ENCODE measurements at regions not wholly inside any gene's neighbourhood (a gene's known extent, or its start where the extent isn't known, plus 50 kb on each side); places are given as distances from the start of the nearest gene placed in this dataset.

GRCh38 chr15:53166684-53167201 lies 376.6 kb upstream of the ONECUT1 start:
- no peaks in the 10 kb centered on the region for H3K36me3 Mint-ChIP-seq (ENCODE audit: unreplicated experiment)
- TF ChIP-seq CTCF (IDR thresholded peaks at IDR 0.05; ENCODE audit: partially characterized antibody, unreplicated experiment) = no peak
- no peaks in the 10 kb centered on the region for H3K9me3 Mint-ChIP-seq (ENCODE audit: unreplicated experiment)
- DNase-seq = no peak
- H3K27ac Mint-ChIP-seq (ENCODE audit: unreplicated experiment) = no peak overlapping the region
- H3K27me3 Mint-ChIP-seq (ENCODE audit: unreplicated experiment) = no peaks in the 10 kb centered on the region
- no peak overlapping the region for H3K4me3 Mint-ChIP-seq (ENCODE audit: unreplicated experiment)
- H3K4me1 Mint-ChIP-seq (ENCODE audit: low read depth, unreplicated experiment) = peaks cover 8% of the 10 kb centered on the region

GRCh38 chr15:53165988-53166683 lies 376.0 kb upstream of the ONECUT1 start:
- TF ChIP-seq CTCF (IDR thresholded peaks at IDR 0.05; ENCODE audit: partially characterized antibody, unreplicated experiment) = no peak
- H3K27me3 Mint-ChIP-seq (ENCODE audit: unreplicated experiment) = no peaks in the 10 kb centered on the region
- H3K4me3 Mint-ChIP-seq (ENCODE audit: unreplicated experiment) = no peak overlapping the region
- H3K4me1 Mint-ChIP-seq (ENCODE audit: low read depth, unreplicated experiment) = peaks cover 8% of the 10 kb centered on the region
- H3K9me3 Mint-ChIP-seq (ENCODE audit: unreplicated experiment) = no peaks in the 10 kb centered on the region
- H3K36me3 Mint-ChIP-seq (ENCODE audit: unreplicated experiment) = no peaks in the 10 kb centered on the region
- DNase-seq = no peak
- H3K27ac Mint-ChIP-seq (ENCODE audit: unreplicated experiment) = no peak overlapping the region

- no peak for DNase-seq
- Mint-ChIP-seq H3K4me3 (ENCODE audit: unreplicated experiment) (no peak overlapping the region), H3K27ac (ENCODE audit: unreplicated experiment) (no peak overlapping the region), H3K9me3 (ENCODE audit: unreplicated experiment) (no peaks in the 10 kb centered on the region), H3K36me3 (ENCODE audit: unreplicated experiment) (no peaks in the 10 kb centered on the region), H3K27me3 (ENCODE audit: unreplicated experiment) (no peaks in the 10 kb centered on the region), H3K4me1 (ENCODE audit: low read depth, unreplicated experiment) (peaks cover 4% of the 10 kb centered on the region)
- TF ChIP-seq CTCF (IDR thresholded peaks at IDR 0.05; ENCODE audit: partially characterized antibody, unreplicated experiment) = no peak
Measured at GRCh38 chr15:53160092-53160704, 370.1 kb upstream of the ONECUT1 start.

GRCh38 chr15:53159458-53159857 lies 369.3 kb upstream of the ONECUT1 start:
- no peak overlapping the region for H3K27ac Mint-ChIP-seq (ENCODE audit: unreplicated experiment)

More at GRCh38 chr15:53159458-53159857, 369.3 kb upstream of the ONECUT1 start:
- Mint-ChIP-seq H3K27me3 (ENCODE audit: unreplicated experiment) (no peaks in the 10 kb centered on the region), H3K4me3 (ENCODE audit: unreplicated experiment) (no peak overlapping the region), H3K4me1 (ENCODE audit: low read depth, unreplicated experiment) (peaks cover 3% of the 10 kb centered on the region), H3K36me3 (ENCODE audit: unreplicated experiment) (no peaks in the 10 kb centered on the region), H3K9me3 (ENCODE audit: unreplicated experiment) (no peaks in the 10 kb centered on the region)
- no peak for DNase-seq
- TF ChIP-seq CTCF (IDR thresholded peaks at IDR 0.05; ENCODE audit: partially characterized antibody, unreplicated experiment) = no peak

Measured in glutamatergic neuron (in vitro differentiated cells).